ENCODE measurements at regions not wholly inside any gene's neighbourhood (a gene's known extent, or its start where the extent isn't known, plus 50 kb on each side); places are given as distances from the start of the nearest gene placed in this dataset.

- TF ChIP-seq CTCF (IDR thresholded peaks at IDR 0.05; ENCODE audit: insufficient read depth, low read length, poor library complexity, severe bottlenecking) (no peak), EZH2phosphoT487 (conservative IDR thresholded peaks at IDR 0.05; ENCODE audit: low read length) (no peak)
Measured at GRCh38 chr5:100970646-100971255, 67.7 kb upstream of the ST8SIA4 start.

Data from SU-DHL-6 (cell line).